CD4-positive, alpha-beta T cell (primary cell): ENCODE measurements at regions not wholly inside any gene's neighbourhood (a gene's known extent, or its start where the extent isn't known, plus 50 kb on each side); places are given as distances from the start of the nearest gene placed in this dataset.

ENCODE experiments used
- ATAC-seq: fragments of 200-7000 bp; cut with Tn5 transposase; one replicate; pipeline ENCODE4 v1.10.0; 2022; ENCODE audit warnings: mild to moderate bottlenecking; ENCODE audit not compliant: poor library complexity
- CTCF ChIA-PET: fragments of 350-600 bp; sonication (Branson Sonifier 250); formaldehyde crosslinking; loops from one replicate; lab custom pipeline; 2021; ENCODE audit warnings: antibody characterized with exemption, inconsistent platforms; lab: Charles Lee
- POLR2A ChIA-PET: fragments of 350-600 bp; sonication (Branson Sonifier 250); formaldehyde crosslinking; loops from one replicate; lab custom pipeline; 2021; ENCODE audit warnings: antibody characterized with exemption, inconsistent platforms; lab: Charles Lee
- DNase-seq, 14 experiments: peaks; one replicate each; pipeline ENCODE4 v3.0.0-alpha.2; 2013 to 2020; ENCODE audit warnings: mixed read lengths in 2 of 14
- H3K27ac ChIP-seq, 2 donors: one replicate each; pipeline versions ENCODE4 v1.5.1 to v1.7.0; 2013; ENCODE audit warnings: low read length in 2 of 2, low read depth in 1 of 2, mild to moderate bottlenecking in 1 of 2
- H3K27me3 ChIP-seq, 2 experiments: 1 replicate in 1 of 2; 2 replicates in 1 of 2; pipeline versions ENCODE4 v1.6.1 to v1.7.0; 2013; ENCODE audit warnings: low read length in 2 of 2, control low read depth in 1 of 2, mild to moderate bottlenecking in 1 of 2, moderate library complexity in 1 of 2; ENCODE audit not compliant: insufficient read depth in 2 of 2, control insufficient read depth in 1 of 2
- H3K36me3 ChIP-seq: one replicate; pipeline ENCODE4 v1.6.1; 2013; ENCODE audit warnings: low read length, control low read depth; ENCODE audit not compliant: insufficient read depth
- H3K4me1 ChIP-seq: one replicate; pipeline ENCODE4 v1.6.1; 2013; ENCODE audit warnings: low read length, control low read depth; ENCODE audit not compliant: insufficient read depth
- H3K4me3 ChIP-seq: one replicate; pipeline ENCODE4 v1.5.1; 2013; ENCODE audit warnings: mild to moderate bottlenecking, low read length, moderate library complexity
- H3K9me3 ChIP-seq, 2 experiments: 1 replicate in 1 of 2; 2 replicates in 1 of 2; pipeline versions ENCODE4 v1.6.1 to v1.7.0; 2013; ENCODE audit warnings: low read length in 2 of 2, mild to moderate bottlenecking in 2 of 2, control low read depth in 1 of 2, moderate library complexity in 1 of 2; ENCODE audit not compliant: control insufficient read depth in 1 of 2, insufficient read depth in 1 of 2
- H3K27ac Mint-ChIP-seq: one replicate; pipeline ENCODE4 v1.8.0; 2020; ENCODE audit warnings: mixed read lengths
- H3K27me3 Mint-ChIP-seq: one replicate; pipeline ENCODE4 v1.8.0; 2021; ENCODE audit warnings: mixed read lengths
- H3K36me3 Mint-ChIP-seq: one replicate; pipeline ENCODE4 v1.8.0; 2021; ENCODE audit warnings: low read depth, mixed read lengths
- H3K4me1 Mint-ChIP-seq: one replicate; pipeline ENCODE4 v1.8.0; 2021; ENCODE audit warnings: low read depth, mixed read lengths
- H3K4me3 Mint-ChIP-seq: one replicate; pipeline ENCODE4 v1.8.0; 2020; ENCODE audit warnings: mild to moderate bottlenecking, mixed read lengths
- H3K9me3 Mint-ChIP-seq: one replicate; pipeline ENCODE4 v1.8.0; 2020; ENCODE audit warnings: mixed read lengths
- intact Hi-C, 2 experiments: fragments of 100-400 bp; cut with DNase I in 1 of 2; cut with micrococcal nuclease in 1 of 2; formaldehyde crosslinking; loops; one replicate each; pipeline versions ENCODE4 v1.15.1 to v1.9.0; 2023 to 2025; cut with DNase I, micrococcal nuclease
- TF ChIP-seq, protein P1 (sequence below): fragments of 200-600 bp; IDR thresholded peaks from one replicate; pipeline ENCODE4 v1.8.0; 2022; ENCODE audit warnings: antibody characterized with exemption, mild to moderate bottlenecking

GRCh38 chr13:84998681-84999080 lies 800.5 kb downstream of the SLITRK6 start:
- peaks cover 4% of the 10 kb centered on the region for H3K9me3 Mint-ChIP-seq
- DNase-seq (no peak), ATAC-seq (no peak)
- no peaks in the 10 kb centered on the region for H3K27me3 Mint-ChIP-seq
- H3K27ac ChIP-seq: no peak overlapping the region
- H3K4me1 Mint-ChIP-seq: no peaks in the 10 kb centered on the region
- H3K36me3 ChIP-seq: no peaks in the 10 kb centered on the region
- ChIA-PET POLR2A (no interaction called here), CTCF (no interaction called here)
- no peak overlapping the region for H3K27ac Mint-ChIP-seq
- no peak overlapping the region for H3K4me3 ChIP-seq
- no peaks in the 10 kb centered on the region for H3K36me3 Mint-ChIP-seq
- intact Hi-C loops: no loop called here
- H3K9me3 ChIP-seq: peaks cover 0 to 7% of the 10 kb centered on the region in 2 experiments
- no peak overlapping the region for H3K4me3 Mint-ChIP-seq
- TF ChIP-seq, protein P1, sequence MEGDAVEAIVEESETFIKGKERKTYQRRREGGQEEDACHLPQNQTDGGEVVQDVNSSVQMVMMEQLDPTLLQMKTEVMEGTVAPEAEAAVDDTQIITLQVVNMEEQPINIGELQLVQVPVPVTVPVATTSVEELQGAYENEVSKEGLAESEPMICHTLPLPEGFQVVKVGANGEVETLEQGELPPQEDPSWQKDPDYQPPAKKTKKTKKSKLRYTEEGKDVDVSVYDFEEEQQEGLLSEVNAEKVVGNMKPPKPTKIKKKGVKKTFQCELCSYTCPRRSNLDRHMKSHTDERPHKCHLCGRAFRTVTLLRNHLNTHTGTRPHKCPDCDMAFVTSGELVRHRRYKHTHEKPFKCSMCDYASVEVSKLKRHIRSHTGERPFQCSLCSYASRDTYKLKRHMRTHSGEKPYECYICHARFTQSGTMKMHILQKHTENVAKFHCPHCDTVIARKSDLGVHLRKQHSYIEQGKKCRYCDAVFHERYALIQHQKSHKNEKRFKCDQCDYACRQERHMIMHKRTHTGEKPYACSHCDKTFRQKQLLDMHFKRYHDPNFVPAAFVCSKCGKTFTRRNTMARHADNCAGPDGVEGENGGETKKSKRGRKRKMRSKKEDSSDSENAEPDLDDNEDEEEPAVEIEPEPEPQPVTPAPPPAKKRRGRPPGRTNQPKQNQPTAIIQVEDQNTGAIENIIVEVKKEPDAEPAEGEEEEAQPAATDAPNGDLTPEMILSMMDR: no peak
- no peaks in the 10 kb centered on the region for H3K4me1 ChIP-seq
- H3K27me3 ChIP-seq: no peaks in the 10 kb centered on the region

GRCh38 chr13:84997858-84998257 lies 801.4 kb downstream of the SLITRK6 start:
- CTCF ChIA-PET: no interaction called here
- H3K4me3 Mint-ChIP-seq: no peak overlapping the region
- POLR2A ChIA-PET: no interaction called here
- DNase-seq: no peak
- H3K4me1 ChIP-seq: no peaks in the 10 kb centered on the region
- H3K9me3 Mint-ChIP-seq: peaks cover 4% of the 10 kb centered on the region
- H3K4me1 Mint-ChIP-seq: no peaks in the 10 kb centered on the region
- no peaks in the 10 kb centered on the region for H3K36me3 Mint-ChIP-seq
- no peaks in the 10 kb centered on the region for H3K27me3 ChIP-seq
- ATAC-seq: no peak
- no peaks in the 10 kb centered on the region for H3K36me3 ChIP-seq
- H3K9me3 ChIP-seq: peaks cover 0 to 7% of the 10 kb centered on the region in 2 experiments
- H3K4me3 ChIP-seq: no peak overlapping the region
- H3K27ac ChIP-seq: no peak overlapping the region
- intact Hi-C loops: no loop called here
- no peak overlapping the region for H3K27ac Mint-ChIP-seq
- no peaks in the 10 kb centered on the region for H3K27me3 Mint-ChIP-seq
- TF ChIP-seq, protein P1: no peak

- ATAC-seq: no peak
- TF ChIP-seq, protein P1: no peak
- Mint-ChIP-seq H3K9me3 (peaks cover 2% of the 10 kb centered on the region), H3K27ac (no peak overlapping the region), H3K4me3 (no peak overlapping the region), H3K27me3 (no peaks in the 10 kb centered on the region), H3K36me3 (no peaks in the 10 kb centered on the region), H3K4me1 (no peaks in the 10 kb centered on the region)
- Histone ChIP-seq H3K36me3 (no peaks in the 10 kb centered on the region), H3K9me3 (peaks cover 0 to 4% of the 10 kb centered on the region in 2 experiments), H3K4me1 (no peaks in the 10 kb centered on the region), H3K4me3 (no peak overlapping the region), H3K27me3 (no peaks in the 10 kb centered on the region), H3K27ac (no peak overlapping the region)
- ChIA-PET CTCF (no interaction called here), POLR2A (no interaction called here)
- DNase-seq: no peak
- intact Hi-C loops: no loop called here
These were observed 804.6 kb downstream of the SLITRK6 start for GRCh38 chr13:84994582-84994981.
